HL-60 (cell line): ENCODE measurements at regions not wholly inside any gene's neighbourhood (a gene's known extent, or its start where the extent isn't known, plus 50 kb on each side); places are given as distances from the start of the nearest gene placed in this dataset.
"Not testable (repeated sequence)": the region's sequence is repeated elsewhere in the genome, so short reads cannot be mapped to it uniquely, and the experiment has no call there.

Experiments used
- CTCF ChIP-seq: IDR thresholded peaks from one replicate; pipeline ENCODE4 v1.5.1; 2011; ENCODE audit warnings: low read length, control low read depth, inconsistent platforms; ENCODE audit not compliant: insufficient read depth
- POLR2AphosphoS5 ChIP-seq: IDR thresholded peaks from 2 replicates; pipeline ENCODE4 v1.6.1; 2012; ENCODE audit warnings: low read depth

- not testable (repeated sequence) for TF ChIP-seq POLR2AphosphoS5, CTCF
Measured at GRCh38 chr15:20214101-20214500, 327.5 kb downstream of the GOLGA6L6 start.
